ENCODE measurements at regions not wholly inside any gene's neighbourhood (a gene's known extent, or its start where the extent isn't known, plus 50 kb on each side); places are given as distances from the start of the nearest gene placed in this dataset.

DNA sequence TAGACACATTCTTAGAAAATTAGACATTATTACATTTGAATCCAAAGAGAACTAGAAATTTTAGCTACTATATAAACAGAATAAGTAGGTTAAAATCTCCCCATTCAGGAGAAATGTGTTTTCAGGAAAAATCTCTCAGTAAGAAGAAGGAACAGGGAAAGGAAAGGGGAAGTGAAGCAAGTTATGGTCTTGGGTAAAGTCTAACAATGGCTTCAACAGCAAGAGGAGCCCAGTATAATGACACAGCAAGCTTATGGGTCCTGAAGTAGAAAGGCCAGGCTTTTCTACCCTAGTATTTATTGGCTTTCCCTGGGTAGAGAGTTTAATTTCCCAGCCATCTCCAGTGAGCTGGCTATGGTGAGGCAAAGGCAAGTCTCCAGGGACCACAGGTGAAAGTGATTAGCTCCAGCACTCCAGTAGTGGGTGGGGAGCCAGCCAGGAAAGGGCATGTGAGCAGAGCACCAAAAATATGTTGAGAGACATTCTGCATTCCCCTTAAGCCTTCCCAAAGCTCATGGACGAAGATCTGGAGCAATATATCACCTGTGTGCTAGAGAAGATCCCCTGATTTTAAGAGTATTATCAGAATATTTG is 981.7 kb downstream of the NR2F1-AS1 start:
- no peak for DNase-seq (ENCODE audit: low spot score)
- intact Hi-C loops (cut with DNase I), result no loop called here

DNA sequence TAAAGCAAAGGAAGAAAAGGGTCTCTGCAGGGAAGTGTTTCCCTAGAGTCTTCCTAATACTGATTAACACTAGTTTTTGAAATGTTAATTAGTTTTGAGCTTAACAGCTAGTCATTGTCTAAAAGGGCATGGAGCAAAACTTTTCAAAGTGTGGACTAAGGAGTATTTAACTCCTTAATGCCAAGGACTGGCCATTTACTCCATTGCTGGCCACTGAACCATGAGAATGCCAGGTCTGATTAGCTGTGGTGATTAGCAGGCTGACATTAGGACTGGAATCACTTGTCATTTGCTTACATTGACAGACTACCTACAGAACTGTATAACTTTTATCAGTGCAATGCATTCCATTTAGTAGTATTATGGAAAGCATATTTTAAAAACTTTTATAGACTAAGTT is 987.0 kb downstream of the NR2F1-AS1 start:
- intact Hi-C loops (cut with DNase I), result no loop called here
- DNase-seq (ENCODE audit: low spot score), result no peak

DNA sequence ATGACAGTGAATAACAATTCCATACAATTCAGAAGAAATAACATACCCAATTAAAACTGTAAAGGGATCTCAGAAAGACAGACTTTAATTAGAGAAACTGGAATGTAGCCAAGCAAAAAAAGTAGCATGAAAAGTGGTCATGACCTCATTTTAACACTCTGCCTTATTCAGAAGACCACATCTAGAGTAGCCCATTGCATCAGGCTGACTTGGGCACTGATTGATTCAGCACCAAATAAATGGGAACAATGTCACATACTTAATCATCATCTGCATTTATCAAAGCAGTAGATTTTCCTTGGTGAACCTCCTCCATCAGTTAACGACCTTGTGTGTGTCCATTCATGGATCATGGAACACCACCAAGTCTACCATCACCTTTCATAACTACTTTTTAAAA is 992.1 kb downstream of the NR2F1-AS1 start:
- intact Hi-C loops (cut with DNase I), result no loop called here
- no peak for DNase-seq (ENCODE audit: low spot score)

DNA sequence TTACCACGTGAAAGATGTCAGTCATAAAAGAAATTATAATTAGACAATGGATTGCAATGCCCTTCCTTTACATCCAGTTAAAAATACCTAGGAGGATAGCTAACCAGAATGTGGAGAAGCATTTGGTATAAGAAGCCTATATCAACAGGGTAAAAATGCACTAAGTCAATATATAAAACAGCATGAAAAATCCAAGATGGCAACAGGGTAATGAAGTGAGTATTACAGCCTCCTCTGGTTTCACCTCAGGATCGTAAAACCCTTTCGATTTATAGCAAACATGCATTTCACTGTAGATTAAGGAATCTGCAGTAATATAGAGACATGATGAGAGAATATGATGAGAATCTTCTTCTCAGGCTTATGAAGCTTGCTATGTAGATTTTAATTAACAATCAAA is 999.3 kb downstream of the NR2F1-AS1 start:
- no peak for DNase-seq (ENCODE audit: low spot score)

DNA sequence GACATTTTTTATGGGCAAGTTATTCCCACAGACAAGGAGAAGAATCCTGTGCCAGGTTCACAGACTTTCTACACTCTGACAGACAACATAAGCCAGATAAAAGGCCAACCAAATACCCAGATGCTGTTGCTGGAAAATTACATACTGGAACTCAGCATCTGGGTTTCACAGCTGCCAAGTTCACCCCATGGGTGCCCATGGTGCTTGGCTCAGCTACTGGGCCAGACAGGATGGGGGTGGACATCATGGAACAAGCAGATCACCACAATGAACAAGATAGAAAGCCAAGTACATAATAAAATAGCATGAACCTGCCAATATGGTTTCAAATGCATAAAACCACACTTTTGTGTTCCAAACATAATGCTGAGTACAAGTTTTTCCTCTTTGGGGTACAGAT is 999.8 kb downstream of the NR2F1-AS1 start:
- DNase-seq (ENCODE audit: low spot score), result no peak
- intact Hi-C loops (cut with DNase I), result no loop called here

More for the DNA sequence above, 999.3 kb downstream of the NR2F1-AS1 start:
- intact Hi-C loops (cut with DNase I), result no loop called here

DNA sequence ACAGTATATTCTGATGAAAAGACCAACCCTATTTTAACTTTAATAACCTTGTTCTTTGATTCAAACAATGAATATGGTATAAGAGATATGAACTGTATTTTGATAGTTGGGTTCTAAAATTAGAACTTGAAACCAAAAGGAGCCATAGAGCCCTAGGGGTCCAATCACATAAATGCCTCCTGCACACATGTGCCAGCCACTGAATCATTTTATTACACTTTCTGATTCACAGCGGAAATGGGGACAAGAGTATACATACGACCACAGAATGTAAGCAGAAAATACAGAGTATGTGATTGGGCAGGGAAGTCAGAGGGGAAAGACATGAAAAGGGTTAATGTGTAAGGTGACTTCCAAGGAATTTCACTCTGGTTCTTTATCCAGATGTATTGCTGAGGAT is 1000.2 kb downstream of the NR2F1-AS1 start:
- intact Hi-C loops (cut with DNase I), result no loop called here
- no peak for DNase-seq (ENCODE audit: low spot score)

DNA sequence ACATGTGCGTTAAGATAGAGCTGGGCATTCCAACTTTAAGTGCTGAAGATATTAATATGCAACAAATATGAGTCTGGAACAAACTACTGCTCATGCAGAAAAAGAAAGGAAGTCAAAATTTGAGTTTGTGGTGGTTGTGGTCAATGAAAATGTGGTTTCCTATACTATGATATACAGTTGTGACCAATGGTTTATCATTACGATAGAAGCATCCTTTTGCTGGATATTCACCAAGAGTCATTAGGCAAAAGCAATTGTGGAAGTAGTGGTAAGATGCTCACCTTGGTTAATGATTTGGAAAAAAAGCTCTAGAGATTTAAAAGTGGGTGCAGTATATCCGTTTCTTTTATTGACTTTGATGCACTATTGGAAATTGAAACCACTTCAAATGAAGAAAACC is 1007.0 kb downstream of the NR2F1-AS1 start:
- no peak for DNase-seq (ENCODE audit: low spot score)
- intact Hi-C loops (cut with DNase I), result no loop called here

DNA sequence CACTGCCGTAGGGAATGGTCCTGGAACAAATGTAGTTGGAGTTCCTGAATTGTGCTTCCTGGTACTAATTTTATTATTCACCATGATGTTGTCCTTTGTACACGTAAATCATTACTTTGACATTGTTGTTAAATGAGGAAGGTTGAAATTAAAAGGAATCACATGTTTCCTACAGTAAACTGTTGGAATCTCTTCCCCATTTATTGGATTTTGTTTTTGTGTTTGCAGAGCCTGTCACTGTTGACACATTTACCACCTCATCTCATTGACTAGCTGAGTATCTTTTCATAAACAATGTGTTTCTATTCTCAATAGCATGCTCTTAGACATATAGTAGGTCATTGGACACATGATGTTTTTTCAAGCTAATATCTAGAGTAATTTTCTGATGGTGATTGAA is 1012.5 kb downstream of the NR2F1-AS1 start:
- intact Hi-C loops (cut with DNase I), result no loop called here
- no peak for DNase-seq (ENCODE audit: low spot score)

DNA sequence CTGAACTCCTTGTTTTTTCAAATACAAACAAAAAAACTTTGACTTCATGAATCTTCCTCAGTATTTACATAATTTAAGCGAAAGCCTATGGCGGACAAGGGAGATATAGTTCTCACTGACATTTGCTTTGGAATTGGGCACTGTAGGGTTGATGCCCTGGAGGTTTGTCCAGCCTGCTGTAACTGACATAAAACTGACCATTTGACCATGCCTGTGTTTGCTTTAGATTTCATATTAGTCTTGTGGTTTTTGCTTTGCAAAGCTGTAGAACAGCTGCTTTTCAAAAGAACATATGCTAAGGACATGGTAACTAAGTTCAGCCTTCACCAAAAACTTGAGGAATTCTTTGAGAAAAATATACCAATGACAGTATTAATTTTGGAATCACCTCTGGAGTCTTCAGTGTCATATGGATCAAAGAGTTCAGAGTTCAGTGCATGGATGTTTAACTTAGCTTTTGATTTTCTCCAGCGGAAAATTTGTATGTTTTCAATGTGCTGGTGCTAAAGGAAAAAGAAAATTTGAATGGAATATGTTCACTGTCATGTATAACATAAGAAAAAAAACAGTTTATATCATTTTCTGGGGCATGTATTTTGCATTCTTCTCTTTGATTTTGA is 1013.1 kb downstream of the NR2F1-AS1 start:
- DNase-seq (ENCODE audit: low spot score), result no peak
- intact Hi-C loops (cut with DNase I), result no loop called here

DNA sequence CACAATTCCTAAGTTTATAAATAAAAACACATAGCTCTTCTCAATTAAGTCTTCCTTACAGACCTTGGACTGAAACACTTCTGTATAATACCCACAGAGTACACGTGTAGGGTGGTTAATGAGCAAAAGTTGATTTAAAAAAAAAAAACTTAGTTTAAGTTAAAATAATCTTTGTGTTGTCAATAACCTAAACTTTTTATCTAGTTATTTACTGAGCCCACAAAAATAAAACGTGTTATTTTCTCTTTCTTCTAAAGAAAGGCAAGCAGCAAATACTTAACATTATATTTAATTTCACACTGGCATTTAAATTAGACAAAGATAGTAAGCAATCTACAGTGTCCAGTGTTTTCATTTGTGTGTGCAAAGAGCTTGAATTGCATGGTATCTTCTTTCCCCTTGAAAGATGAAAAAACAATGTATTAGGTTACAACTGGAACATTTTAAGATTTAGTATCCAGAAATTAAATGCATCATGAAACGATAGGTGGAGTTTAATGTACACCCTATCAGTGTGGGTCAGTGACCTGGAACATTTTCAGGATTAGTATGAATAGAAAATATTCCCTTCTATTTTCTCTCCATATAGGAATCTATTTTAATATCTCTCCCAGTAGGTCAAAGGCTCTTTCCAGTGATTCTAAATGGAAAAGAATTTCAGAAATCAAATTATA is 1014.8 kb downstream of the NR2F1-AS1 start:
- no peak for DNase-seq (ENCODE audit: low spot score)
- intact Hi-C loops (cut with DNase I), result no loop called here

DNA sequence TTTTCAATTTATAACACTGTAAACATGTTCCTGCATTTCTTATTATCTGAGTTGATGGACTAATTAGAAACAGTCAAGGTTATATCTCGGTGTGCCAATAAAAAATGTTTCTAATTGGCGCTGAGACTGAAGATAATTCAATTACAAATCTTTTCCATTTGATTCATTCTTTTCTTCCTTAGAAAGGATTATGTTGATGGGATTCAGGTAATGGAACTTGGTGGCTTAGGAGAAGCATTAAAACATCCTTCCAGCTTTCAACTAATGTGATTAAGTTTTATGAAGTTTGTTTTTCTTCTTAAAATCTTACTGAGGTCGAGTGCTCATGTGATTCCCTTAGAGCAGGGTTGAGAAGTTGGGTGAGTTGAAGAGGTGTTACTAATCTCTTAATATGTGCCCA is 1015.3 kb downstream of the NR2F1-AS1 start:
- intact Hi-C loops (cut with DNase I), result no loop called here
- no peak for DNase-seq (ENCODE audit: low spot score)

DNA sequence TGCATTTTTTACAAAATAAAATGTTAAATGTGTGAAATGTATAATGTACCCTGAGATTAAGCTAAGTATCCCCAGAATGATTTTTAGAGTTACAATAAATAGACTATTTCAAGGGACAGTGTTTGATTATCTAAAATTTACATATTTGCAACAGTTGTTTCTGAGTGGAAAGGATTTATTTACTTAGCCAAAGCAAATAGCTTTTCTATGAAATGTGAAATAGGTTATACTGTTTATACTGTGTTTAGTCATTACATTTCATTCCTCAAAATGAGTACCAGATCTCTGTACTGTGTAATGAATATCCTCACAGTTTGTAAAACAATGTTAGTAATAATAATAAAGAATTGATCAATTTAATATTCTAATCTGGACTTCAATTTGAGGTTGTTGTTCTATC is 1019.0 kb downstream of the NR2F1-AS1 start:
- intact Hi-C loops (cut with DNase I), result no loop called here
- no peak for DNase-seq (ENCODE audit: low spot score)

DNA sequence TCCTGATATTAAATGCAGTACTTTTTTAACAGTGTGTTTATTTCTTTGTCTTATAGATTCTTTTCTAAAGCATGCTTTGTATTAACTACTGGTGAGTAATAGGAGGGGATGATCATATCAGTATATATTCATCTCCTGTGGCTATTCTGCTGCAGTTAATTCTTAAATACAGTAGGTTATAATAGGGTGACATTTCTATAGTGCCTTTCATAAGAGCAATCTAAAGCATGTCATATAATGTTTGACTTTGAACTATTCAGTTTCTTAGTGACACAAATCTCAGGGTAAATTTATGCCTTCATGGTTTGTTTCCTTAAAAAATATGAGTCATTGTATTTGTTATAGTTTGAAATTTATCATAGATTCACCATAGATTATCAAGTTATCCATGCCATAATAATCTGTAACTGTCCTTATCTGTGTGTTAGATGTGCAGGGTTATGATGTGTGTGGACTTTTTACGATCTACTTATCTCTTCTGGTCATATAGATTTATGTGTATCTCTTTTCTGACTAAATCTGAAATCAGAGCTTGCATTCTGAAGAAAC is 1019.5 kb downstream of the NR2F1-AS1 start:
- intact Hi-C loops (cut with DNase I), result no loop called here
- DNase-seq (ENCODE audit: low spot score), result no peak

DNA sequence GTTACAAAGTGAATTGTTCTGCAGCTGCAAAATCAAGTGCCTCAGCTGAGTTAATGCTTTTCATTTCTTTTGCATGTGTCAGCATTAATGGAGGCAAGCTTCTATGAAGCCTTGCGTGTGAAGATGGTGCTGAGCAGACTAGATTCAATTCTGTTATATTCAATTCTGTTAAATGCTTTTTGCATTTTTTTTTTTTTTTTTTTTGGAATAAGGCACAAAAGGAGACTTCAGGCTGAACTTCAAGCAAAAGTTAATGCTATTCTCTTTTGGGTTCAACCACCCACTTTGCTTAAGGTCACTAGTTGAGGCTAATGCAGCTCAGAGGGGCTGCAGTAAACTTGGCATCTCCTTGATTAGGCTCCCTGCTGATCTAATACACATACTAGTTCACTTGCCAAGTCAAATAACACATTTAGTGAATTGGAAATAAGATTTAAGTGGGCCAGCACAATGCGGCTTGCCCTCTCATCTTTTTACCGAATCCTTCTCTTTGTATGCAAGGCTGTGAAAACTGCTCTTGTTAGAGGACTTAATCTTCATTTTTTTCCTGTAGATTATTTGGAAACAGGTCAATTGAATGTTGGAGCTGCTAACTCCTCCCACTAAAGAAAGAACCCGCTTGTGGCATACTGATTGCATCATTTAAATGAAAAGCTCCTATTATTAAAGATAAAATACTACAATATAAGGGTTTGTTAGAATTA is 1020.2 kb downstream of the NR2F1-AS1 start:
- intact Hi-C loops (cut with DNase I), result no loop called here
- DNase-seq (ENCODE audit: low spot score), result no peak

DNA sequence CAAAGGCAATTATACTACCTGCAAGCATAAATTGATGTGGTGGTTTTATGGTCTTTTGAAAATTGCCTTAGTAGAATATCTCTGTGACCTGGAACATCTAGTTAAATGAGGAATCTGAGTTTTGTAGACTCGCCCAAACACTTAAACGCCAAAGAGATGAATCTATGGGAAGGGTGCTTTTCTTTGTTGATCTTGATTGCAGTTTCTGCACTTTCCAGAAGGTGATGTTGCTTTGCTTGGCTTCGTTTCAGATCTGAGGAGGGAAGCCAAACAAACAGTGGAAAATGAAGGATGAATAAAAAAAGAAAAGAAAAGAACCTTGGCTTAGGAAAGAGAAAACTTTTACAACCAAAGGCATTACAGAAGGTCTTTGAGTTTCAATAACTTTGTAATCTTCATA is 1021.2 kb downstream of the NR2F1-AS1 start:
- DNase-seq (ENCODE audit: low spot score), result no peak
- intact Hi-C loops (cut with DNase I), result no loop called here

DNA sequence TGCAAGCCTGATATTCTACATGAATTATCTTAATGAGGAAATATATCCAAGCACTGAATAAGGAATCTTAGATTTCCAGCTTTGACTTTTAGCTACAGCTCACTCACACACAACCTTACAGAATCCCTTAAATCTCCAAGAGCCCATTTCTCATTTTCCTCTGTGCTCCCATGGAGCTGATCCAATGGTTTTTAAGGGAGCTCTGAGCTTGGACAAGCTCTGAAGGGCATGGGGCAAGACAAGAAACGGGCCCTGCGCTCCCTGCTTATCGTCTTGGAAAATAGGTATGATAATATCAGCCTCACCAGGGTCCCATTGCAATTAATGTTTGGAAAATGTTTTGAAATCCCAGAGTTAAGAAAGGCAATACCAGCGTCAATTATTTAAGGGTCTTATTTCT is 1021.7 kb downstream of the NR2F1-AS1 start:
- intact Hi-C loops (cut with DNase I), result no loop called here
- no peak for DNase-seq (ENCODE audit: low spot score)

DNA sequence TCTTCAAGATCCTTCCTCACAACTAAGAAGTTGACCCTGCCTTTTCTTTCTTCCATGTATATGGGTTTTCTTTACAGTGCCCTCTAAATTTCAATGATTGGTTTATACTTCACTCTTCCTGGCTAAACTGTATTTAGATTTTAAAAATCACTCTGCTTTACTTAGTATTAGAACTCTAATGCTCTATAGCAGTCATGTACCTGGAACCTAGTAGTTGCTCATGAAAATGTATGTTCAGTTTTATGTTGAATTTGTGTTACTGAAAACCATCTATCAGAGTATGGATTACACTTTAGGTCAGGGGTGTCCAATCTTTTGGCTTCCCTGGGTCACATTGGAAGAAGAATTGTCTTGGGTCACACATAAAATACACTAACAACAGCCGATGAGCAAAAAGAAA is 1024.3 kb downstream of the NR2F1-AS1 start:
- intact Hi-C loops (cut with DNase I), result no loop called here
- no peak for DNase-seq (ENCODE audit: low spot score)

DNA sequence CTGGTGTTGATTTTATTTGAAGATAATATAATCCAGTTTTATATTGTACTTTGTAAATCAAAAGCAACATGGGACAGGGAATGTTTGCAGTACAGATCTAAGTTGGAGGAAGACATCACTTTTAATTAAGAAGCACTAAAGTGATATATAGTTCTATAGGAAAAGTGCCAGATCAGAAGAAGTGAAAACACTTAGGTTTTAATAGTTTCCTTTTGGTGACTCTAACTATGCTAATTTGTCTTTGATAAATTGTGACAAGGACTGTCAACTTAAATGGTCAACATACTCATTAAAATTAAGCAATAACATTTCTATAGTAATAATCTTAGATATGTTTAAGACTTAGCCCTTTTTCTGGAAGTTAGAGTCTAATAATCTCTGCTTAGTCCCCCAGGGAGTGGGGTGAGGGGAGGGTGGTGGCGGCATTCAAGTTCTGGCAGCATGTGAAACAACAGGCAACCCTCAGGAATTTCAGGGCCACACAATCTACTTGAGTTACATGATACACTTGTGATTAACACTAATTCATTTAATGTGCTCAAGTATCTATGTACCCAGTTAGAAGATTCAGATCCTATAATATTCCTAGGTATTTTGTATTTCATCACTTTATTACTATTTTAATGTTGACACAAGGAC is 1026.5 kb downstream of the NR2F1-AS1 start:
- intact Hi-C loops (cut with DNase I), result no loop called here
- DNase-seq (ENCODE audit: low spot score), result no peak

DNA sequence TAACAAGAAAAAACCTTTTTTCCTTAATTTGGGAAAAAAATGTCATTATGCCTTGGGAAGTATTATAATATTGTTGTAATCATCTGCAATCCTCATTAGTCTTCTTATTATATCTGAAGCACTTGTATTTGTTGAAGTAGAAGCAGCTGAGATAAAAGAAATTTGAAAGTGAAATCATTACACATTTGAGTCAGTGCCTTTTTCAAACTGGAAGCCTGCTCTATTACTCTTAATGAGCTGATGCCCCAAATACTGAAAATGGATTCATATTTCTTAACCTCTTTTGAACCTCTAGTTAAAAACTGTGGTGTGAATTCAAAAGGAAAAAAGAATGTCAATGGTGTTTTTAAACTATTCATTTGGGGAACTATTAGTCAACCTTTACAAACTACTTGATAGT is 1027.7 kb downstream of the NR2F1-AS1 start:
- DNase-seq (ENCODE audit: low spot score), result no peak
- intact Hi-C loops (cut with DNase I), result no loop called here
